HG03521 (cell line): ENCODE measurements at regions not wholly inside any gene's neighbourhood (a gene's known extent, or its start where the extent isn't known, plus 50 kb on each side); places are given as distances from the start of the nearest gene placed in this dataset.

Experiments
- ATAC-seq: cut with Tn5 transposase; IDR thresholded peaks from one replicate; pipeline ENCODE4 v1.9.1; 2021; ENCODE audit warnings: mild to moderate bottlenecking, moderate library complexity; ENCODE audit not compliant: unreplicated experiment

GRCh38 chr2:38207168-38207567 lies 131.2 kb upstream of the CYP1B1 start:
- ATAC-seq = no peak

DNA sequence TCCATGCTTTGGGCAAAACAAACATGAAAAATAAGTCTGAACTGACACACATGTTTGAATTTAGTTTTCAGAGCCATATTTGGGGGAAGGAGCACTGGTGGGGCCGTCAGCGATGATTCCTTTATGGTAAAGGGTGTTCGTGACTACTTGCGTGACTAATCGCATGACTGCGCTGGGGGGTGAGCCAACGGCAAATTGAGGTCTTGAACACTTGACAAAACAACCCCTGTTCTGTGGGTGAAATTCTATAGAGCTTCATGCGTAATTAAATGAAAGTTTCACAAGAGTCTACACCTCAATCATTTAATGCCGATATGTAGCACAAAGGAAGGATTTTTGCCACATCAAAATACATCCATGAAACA lies 127.5 kb upstream of the CYP1B1 start:
- ATAC-seq = no peak

DNA sequence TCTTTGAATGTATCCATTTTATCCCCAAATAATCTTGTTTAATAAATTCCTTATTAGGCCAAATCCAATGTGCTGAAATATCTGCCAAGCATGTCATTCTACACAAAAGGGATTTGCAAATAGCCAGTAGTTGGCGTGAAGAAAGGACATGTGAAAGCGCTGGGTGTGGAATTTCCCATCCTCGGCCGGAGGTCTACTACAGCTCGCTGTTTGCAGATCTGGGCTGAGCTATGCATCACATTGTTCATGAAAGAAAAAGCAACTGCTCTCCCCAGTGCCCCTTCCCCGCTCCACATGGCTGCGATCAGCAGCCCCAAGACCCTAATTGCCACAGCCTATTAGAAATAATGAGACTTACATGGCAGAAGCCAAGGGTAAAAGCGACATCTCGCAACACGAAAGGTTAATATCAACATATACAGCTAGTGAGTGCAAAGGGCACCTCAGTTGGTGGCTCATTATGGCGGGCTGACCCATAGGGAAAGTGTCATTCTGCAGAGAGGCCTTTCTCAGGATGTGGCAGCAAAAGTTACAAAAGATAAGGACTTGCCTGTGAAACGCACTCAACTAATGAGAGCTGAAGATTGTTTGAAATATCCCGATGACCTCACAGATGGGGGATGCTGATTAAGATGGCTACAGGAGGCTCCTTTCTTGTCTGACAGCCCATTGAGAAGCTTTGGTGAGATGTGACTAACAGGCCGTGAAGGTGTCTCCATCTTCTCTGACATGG lies 126.9 kb upstream of the CYP1B1 start:
- no peak for ATAC-seq

DNA sequence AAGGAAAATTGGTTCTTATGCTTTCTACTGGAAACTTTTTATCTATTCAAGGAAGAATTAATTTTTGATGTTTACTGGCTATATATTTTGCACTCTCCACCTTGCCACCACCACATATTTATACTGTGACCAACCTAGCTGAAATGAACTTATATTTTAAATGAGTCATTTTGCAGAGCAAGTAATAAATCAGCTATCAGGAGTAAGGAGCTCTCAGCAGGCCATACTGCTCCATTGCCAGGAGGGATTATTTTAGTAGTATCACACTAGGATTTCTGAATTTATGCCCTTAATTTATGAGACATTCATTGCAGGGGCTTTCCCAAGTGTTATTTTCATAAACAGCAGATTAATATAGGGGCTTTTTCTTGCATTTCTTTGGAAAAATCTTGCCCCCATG lies 125.8 kb upstream of the CYP1B1 start:
- ATAC-seq = no peak

GRCh38 chr2:38200598-38200997 lies 124.6 kb upstream of the CYP1B1 start:
- no peak for ATAC-seq

DNA sequence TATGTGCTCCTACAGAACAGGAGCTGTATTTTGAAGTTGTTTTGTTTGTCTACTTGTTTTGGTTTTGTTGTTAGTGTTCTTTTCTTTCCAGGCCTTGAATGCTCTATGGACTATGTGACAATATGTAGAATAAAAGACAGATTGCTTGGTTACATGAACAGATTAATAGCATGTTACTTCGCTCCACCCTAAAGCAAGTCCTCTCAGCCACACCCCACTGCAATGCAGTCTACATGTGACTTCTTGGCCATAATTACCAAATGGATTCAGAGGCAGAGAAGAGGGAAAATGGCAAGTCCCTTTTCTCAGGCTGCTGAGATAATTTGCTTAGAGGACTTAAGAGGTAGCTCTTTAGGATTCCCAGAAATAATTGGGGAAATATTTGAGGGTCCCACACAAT lies 123.2 kb upstream of the CYP1B1 start:
- no peak for ATAC-seq

GRCh38 chr2:38194751-38195150 lies 118.8 kb upstream of the CYP1B1 start:
- no peak for ATAC-seq

DNA sequence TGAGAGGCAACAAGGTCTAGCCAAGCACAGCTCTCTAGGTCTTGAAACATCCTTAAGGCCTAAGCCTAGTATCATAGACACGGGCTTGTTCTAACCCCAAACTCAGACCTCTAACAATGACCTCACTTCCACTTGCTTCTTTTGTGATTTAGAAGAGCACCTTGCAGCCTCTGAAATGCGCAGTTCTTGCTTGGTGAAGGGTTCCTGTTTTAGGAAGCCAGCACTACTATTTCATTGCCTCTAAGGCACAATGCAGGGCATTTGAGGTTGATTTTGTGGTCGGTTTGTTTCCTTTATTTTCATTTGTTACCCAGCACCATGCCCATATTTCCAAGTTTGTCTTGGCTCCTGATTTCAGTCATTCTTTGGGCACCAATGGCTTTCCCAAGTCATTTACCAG lies 117.0 kb upstream of the CYP1B1 start:
- ATAC-seq = no peak

- no peak for ATAC-seq
These were observed 116.1 kb upstream of the CYP1B1 start for GRCh38 chr2:38192046-38192445.

- ATAC-seq = no peak
These were observed 115.6 kb upstream of the CYP1B1 start for GRCh38 chr2:38191516-38191915.

DNA sequence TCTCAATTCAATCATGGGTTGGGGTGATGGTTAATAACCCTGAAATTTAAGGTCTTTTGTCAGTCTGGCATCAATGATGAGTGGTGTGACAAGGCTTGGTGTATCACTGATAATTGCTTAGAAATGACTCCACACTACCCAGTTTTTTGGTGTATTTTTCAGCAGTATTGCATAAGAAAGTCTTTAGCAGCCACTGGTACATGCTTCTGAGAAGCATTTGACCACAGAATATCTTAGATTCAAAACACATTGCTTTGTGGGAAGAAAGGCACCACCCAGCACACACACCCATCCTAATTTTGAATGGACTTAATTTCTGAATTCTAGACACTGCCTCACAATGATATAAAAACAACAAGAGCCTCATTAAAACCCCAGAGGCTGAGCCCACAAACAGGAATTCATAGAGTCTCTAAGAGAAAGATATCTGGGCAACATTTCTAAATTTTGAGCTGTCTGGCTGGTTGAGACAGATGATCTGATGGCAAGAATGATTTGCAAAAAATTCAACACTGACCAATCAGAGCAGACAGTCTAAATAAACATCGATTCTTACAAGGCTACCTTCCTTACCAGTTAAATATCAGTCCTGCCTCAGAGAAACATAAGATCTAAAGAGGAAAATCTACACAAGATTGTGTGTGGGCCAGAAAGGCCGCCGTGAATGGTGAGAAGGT lies 114.7 kb upstream of the CYP1B1 start:
- ATAC-seq = no peak

DNA sequence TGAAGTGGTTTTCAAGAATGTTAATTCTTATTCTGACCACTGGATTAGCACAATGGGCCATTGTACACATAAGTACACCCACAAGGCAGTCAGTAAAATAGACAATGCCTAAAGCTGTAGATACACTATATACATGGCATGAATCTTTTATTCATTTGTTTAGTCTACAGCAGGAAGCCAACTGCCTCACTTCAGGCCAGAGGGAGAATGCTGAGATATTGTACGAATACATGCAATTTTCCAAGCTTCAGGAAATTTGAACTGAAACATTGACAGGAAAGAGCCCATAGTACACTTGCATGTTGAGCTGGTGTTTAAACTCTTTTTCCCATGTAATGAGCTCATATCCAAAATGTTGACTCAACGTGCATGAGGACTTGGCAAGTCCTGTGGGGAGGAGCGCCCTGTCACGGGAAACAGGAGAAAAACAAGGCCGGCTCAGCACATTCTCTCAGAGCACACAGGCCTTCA lies 111.6 kb upstream of the CYP1B1 start:
- ATAC-seq = no peak

DNA sequence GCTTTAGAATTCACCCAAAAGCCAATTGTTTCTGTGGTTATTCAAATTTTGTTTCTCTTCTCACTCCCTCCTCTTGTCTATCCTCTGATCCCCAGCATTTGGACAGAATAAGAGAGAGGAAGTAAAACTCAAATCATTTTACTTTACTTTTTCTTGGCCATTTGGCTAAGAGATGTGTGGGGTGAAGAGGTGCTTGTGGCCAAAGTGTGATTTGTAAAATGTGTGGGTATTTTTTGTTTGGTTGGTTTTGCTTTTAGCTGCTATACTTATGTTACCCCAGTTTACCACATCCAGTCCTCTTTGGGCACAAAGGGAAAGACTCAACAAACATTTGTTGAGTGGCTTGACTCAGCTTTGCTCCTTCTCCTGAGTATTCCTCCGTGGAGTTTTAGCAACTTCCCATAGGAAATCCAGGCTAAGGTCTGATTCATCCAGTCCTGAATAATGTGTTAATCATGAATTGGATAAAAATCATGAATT lies 109.1 kb upstream of the CYP1B1 start:
- peak; percentile 89 for ATAC-seq

GRCh38 chr2:38182492-38183003 lies 106.6 kb upstream of the CYP1B1 start:
- no peak for ATAC-seq

- ATAC-seq = no peak
These were observed 106.0 kb upstream of the CYP1B1 start for GRCh38 chr2:38181806-38182491.

- ATAC-seq = no peak
These were observed 104.8 kb upstream of the CYP1B1 start for GRCh38 chr2:38180754-38181153.

- ATAC-seq = peak; percentile 76
These were observed 102.8 kb upstream of the CYP1B1 start for GRCh38 chr2:38178556-38179419.

GRCh38 chr2:38178119-38178518 lies 102.2 kb upstream of the CYP1B1 start:
- no peak for ATAC-seq

GRCh38 chr2:38176619-38177021 lies 100.7 kb upstream of the CYP1B1 start:
- no peak for ATAC-seq

DNA sequence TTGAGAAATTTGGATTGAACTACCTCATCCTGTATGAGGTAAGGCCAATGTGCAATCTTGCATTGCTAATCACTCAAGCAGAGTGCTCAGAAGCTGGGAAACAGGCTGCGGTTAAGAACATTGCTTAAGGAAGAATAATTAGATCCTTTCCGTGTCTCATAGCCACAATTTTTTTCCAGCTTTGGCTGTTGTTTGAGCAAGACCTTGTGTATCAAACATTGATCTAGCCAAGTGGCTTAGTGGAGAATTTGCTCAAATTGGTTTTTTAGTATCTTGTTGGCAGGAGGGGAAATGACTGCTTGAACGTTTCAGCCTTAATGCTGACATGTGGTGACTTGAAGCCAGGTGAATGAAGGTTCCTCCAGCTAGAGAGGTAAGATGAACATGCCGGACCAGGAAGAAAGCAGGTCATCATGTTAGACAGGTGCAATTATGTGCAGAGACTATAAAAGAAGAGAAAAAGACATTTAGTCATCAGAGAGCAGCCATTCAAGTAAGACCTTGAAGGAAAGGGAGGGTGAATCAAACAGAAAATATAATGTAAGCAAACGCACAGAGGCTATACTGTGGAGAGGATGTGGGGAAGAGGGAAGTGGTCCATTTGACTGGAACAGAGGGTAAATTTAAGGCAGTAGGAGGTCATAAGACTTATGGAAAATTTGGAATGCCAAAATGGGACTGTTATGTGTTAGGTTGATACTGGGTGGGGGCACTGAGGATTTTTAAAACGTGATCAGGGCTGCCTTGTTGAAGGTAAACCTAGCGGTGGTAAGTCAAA lies 98.9 kb upstream of the CYP1B1 start:
- ATAC-seq = no peak
